GM23248 (cell line): ENCODE measurements at regions not wholly inside any gene's neighbourhood (a gene's known extent, or its start where the extent isn't known, plus 50 kb on each side); places are given as distances from the start of the nearest gene placed in this dataset.

Experiments used
- EZH2 ChIP-seq: fragments of 200-600 bp; sonication (generic); IDR thresholded peaks from 2 replicates; pipeline ENCODE4 v1.6.1; 2018; ENCODE audit warnings: antibody characterized with exemption, mild to moderate bottlenecking; ENCODE audit not compliant: insufficient read depth, poor library complexity, severe bottlenecking
- EZH2phosphoT487 ChIP-seq: fragments of 200-600 bp; sonication (generic); IDR thresholded peaks from 2 replicates; pipeline ENCODE4 v1.6.1; 2018; ENCODE audit warnings: antibody characterized with exemption, moderate library complexity, mild to moderate bottlenecking, low read depth; ENCODE audit not compliant: insufficient read depth

GRCh38 chr5:125139590-125139989 is 393.2 kb upstream of the ZNF608 start:
- TF ChIP-seq EZH2phosphoT487 (no peak), EZH2 (no peak)
